ENCODE measurements at regions not wholly inside any gene's neighbourhood (a gene's known extent, or its start where the extent isn't known, plus 50 kb on each side); places are given as distances from the start of the nearest gene placed in this dataset.

DNA sequence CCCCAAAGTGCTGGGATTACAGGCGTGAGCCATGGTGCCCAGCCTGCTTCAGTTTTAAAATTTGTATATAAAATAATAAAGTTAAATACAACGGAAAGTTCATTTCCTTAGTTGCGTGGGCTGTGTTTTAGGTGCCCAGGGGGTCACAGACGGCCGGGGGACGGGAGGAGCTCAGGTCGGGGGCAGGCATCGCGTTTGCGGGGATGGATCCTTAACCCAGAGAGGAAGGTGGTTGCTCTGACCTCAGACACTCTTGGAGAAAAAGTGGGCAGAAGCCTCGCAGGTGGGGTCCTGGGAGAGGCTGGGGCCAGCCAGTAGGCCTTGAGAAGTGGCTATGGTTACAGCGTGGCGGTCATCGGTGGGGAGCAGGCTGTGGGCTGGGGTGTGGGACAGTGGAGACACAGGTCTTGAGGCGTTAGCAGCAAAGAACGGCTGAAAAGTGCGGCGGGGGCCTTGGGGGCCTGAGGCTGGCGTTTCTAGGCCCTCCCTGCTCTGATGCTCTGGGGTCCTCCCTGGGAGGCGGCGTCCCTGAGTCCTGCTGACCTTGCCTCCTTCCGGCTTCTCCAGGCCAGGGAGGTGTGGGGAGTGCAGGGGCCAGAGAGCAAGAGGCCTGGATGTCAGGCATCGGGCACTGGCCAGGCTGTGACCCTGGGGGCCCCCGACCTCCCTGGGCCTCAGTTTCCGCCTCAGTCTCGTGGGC, 54.4 kb downstream of the UNCX start:
- no peak overlapping the region for H3K4me3 Mint-ChIP-seq (ENCODE audit: unreplicated experiment)
- no peak for TF ChIP-seq CTCF (IDR thresholded peaks at IDR 0.05; ENCODE audit: unreplicated experiment)
- peaks cover 8% of the 10 kb centered on the region for H3K27me3 Mint-ChIP-seq (ENCODE audit: unreplicated experiment)
- no peaks in the 10 kb centered on the region for H3K36me3 Mint-ChIP-seq (ENCODE audit: low read depth, unreplicated experiment)
- H3K4me1 Mint-ChIP-seq (ENCODE audit: unreplicated experiment): no peaks in the 10 kb centered on the region
- H3K9me3 Mint-ChIP-seq (ENCODE audit: unreplicated experiment): no peaks in the 10 kb centered on the region
- DNase-seq (ENCODE audit: low spot score): no peak
- H3K27ac Mint-ChIP-seq (ENCODE audit: unreplicated experiment): no peak overlapping the region

GRCh38 chr7:1287752-1288201, 55.1 kb downstream of the UNCX start:
- Mint-ChIP-seq H3K27me3 (ENCODE audit: unreplicated experiment) (peaks cover 8% of the 10 kb centered on the region), H3K4me3 (ENCODE audit: unreplicated experiment) (no peak overlapping the region), H3K36me3 (ENCODE audit: low read depth, unreplicated experiment) (no peaks in the 10 kb centered on the region), H3K27ac (ENCODE audit: unreplicated experiment) (no peak overlapping the region), H3K4me1 (ENCODE audit: unreplicated experiment) (no peaks in the 10 kb centered on the region), H3K9me3 (ENCODE audit: unreplicated experiment) (no peaks in the 10 kb centered on the region)
- DNase-seq (ENCODE audit: low spot score): no peak
- TF ChIP-seq CTCF (IDR thresholded peaks at IDR 0.05; ENCODE audit: unreplicated experiment): no peak

GRCh38 chr7:1288390-1288995, 55.8 kb downstream of the UNCX start:
- Mint-ChIP-seq H3K9me3 (ENCODE audit: unreplicated experiment) (no peaks in the 10 kb centered on the region), H3K4me3 (ENCODE audit: unreplicated experiment) (no peak overlapping the region), H3K4me1 (ENCODE audit: unreplicated experiment) (no peaks in the 10 kb centered on the region), H3K27ac (ENCODE audit: unreplicated experiment) (no peak overlapping the region), H3K36me3 (ENCODE audit: low read depth, unreplicated experiment) (no peaks in the 10 kb centered on the region), H3K27me3 (ENCODE audit: unreplicated experiment) (peaks cover 8% of the 10 kb centered on the region)
- no peak for DNase-seq (ENCODE audit: low spot score)
- no peak for TF ChIP-seq CTCF (IDR thresholded peaks at IDR 0.05; ENCODE audit: unreplicated experiment)

- Mint-ChIP-seq H3K4me1 (ENCODE audit: unreplicated experiment) (no peaks in the 10 kb centered on the region), H3K27me3 (ENCODE audit: unreplicated experiment) (peaks cover 8% of the 10 kb centered on the region), H3K9me3 (ENCODE audit: unreplicated experiment) (no peaks in the 10 kb centered on the region), H3K36me3 (ENCODE audit: low read depth, unreplicated experiment) (no peaks in the 10 kb centered on the region), H3K4me3 (ENCODE audit: unreplicated experiment) (no peak overlapping the region), H3K27ac (ENCODE audit: unreplicated experiment) (no peak overlapping the region)
- TF ChIP-seq CTCF (IDR thresholded peaks at IDR 0.05; ENCODE audit: unreplicated experiment): no peak
- no peak for DNase-seq (ENCODE audit: low spot score)
These were observed 56.4 kb downstream of the UNCX start for GRCh38 chr7:1288996-1289551.

DNA sequence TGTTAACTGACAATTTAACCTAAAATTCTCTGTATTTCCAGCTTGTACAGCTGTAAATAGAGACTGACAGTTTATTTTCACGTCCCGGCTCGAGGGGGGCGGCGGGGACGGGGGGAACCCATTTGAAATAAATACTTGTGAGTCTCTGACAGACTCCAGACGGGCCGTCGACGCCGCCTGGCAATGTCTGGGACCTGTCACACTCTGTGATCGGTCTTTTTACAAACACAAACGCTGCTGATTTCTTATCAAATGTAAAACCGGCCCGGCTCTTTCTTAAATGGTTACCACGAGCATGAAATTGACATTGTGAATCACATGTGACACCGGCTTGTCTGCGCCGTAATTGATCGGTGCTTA, 57.0 kb downstream of the UNCX start:
- peaks cover 8% of the 10 kb centered on the region for H3K27me3 Mint-ChIP-seq (ENCODE audit: unreplicated experiment)
- TF ChIP-seq CTCF (IDR thresholded peaks at IDR 0.05; ENCODE audit: unreplicated experiment): no peak
- no peaks in the 10 kb centered on the region for H3K4me1 Mint-ChIP-seq (ENCODE audit: unreplicated experiment)
- H3K36me3 Mint-ChIP-seq (ENCODE audit: low read depth, unreplicated experiment): no peaks in the 10 kb centered on the region
- no peak overlapping the region for H3K4me3 Mint-ChIP-seq (ENCODE audit: unreplicated experiment)
- H3K27ac Mint-ChIP-seq (ENCODE audit: unreplicated experiment): no peak overlapping the region
- DNase-seq (ENCODE audit: low spot score): no peak
- no peaks in the 10 kb centered on the region for H3K9me3 Mint-ChIP-seq (ENCODE audit: unreplicated experiment)

Measured in endothelial cell (in vitro differentiated cells).